Chondrocyte (in vitro differentiated cells): ENCODE measurements at regions not wholly inside any gene's neighbourhood (a gene's known extent, or its start where the extent isn't known, plus 50 kb on each side); places are given as distances from the start of the nearest gene placed in this dataset.

Experiments
- DNase-seq: peaks from one replicate; pipeline ENCODE4 v3.0.0; 2021; ENCODE audit warnings: mixed read lengths, low spot score
- H3K27ac Mint-ChIP-seq: one replicate; pipeline ENCODE4 v1.8.0; 2021; ENCODE audit warnings: mild to moderate bottlenecking, moderate library complexity, mixed read lengths; ENCODE audit not compliant: unreplicated experiment
- H3K27me3 Mint-ChIP-seq: 2 replicates; pipeline ENCODE4 v1.8.0; 2021; ENCODE audit warnings: low read depth, mixed read lengths
- H3K36me3 Mint-ChIP-seq: 2 replicates; pipeline ENCODE4 v1.8.0; 2021; ENCODE audit warnings: low read depth, mixed read lengths
- H3K4me1 Mint-ChIP-seq: 2 replicates; pipeline ENCODE4 v1.8.0; 2021; ENCODE audit warnings: low read depth, mild to moderate bottlenecking, mixed read lengths
- H3K4me3 Mint-ChIP-seq: one replicate; pipeline ENCODE4 v1.8.0; 2021; ENCODE audit warnings: mild to moderate bottlenecking, moderate library complexity, mixed read lengths; ENCODE audit not compliant: unreplicated experiment
- H3K9me3 Mint-ChIP-seq: 2 replicates; pipeline ENCODE4 v1.8.0; 2021; ENCODE audit warnings: low read depth, mixed read lengths
- CTCF ChIP-seq: fragments of 200-600 bp; sonication (generic); IDR thresholded peaks from 2 replicates; pipeline ENCODE4 v1.5.0; 2021; ENCODE audit warnings: antibody characterized with exemption, mild to moderate bottlenecking, moderate library complexity

GRCh38 chr2:103823847-103824246 is 1030.1 kb upstream of the POU3F3 start:
- no peak for TF ChIP-seq CTCF
- Mint-ChIP-seq H3K9me3 (peaks cover 18% of the 10 kb centered on the region), H3K27ac (peak overlapping the region; percentile 46), H3K36me3 (peaks cover 7% of the 10 kb centered on the region), H3K4me3 (no peak overlapping the region), H3K27me3 (no peaks in the 10 kb centered on the region), H3K4me1 (peaks cover 38% of the 10 kb centered on the region)
- no peak for DNase-seq

- no peak for DNase-seq
These were observed 1006.6 kb upstream of the POU3F3 start for GRCh38 chr2:103847276-103847675.

GRCh38 chr2:103859238-103859637 is 994.7 kb upstream of the POU3F3 start:
- DNase-seq = no peak
- Mint-ChIP-seq H3K4me1 (peaks cover 6% of the 10 kb centered on the region), H3K9me3 (no peaks in the 10 kb centered on the region), H3K27me3 (no peaks in the 10 kb centered on the region), H3K36me3 (no peaks in the 10 kb centered on the region), H3K27ac (no peak overlapping the region), H3K4me3 (no peak overlapping the region)
- TF ChIP-seq CTCF = no peak

More at GRCh38 chr2:103847276-103847675, 1006.6 kb upstream of the POU3F3 start:
- no peaks in the 10 kb centered on the region for H3K36me3 Mint-ChIP-seq
- TF ChIP-seq CTCF = no peak
- H3K4me3 Mint-ChIP-seq = no peak overlapping the region
- peaks cover 14% of the 10 kb centered on the region for H3K4me1 Mint-ChIP-seq
- peaks cover 17% of the 10 kb centered on the region for H3K9me3 Mint-ChIP-seq
- H3K27ac Mint-ChIP-seq = peak overlapping the region; percentile 78
- H3K27me3 Mint-ChIP-seq = no peaks in the 10 kb centered on the region

- TF ChIP-seq CTCF = no peak
- H3K27ac Mint-ChIP-seq = no peak overlapping the region
- DNase-seq = no peak
- no peaks in the 10 kb centered on the region for H3K27me3 Mint-ChIP-seq
- H3K36me3 Mint-ChIP-seq = no peaks in the 10 kb centered on the region
- H3K9me3 Mint-ChIP-seq = no peaks in the 10 kb centered on the region
- H3K4me3 Mint-ChIP-seq = no peak overlapping the region
- H3K4me1 Mint-ChIP-seq = peaks cover 6% of the 10 kb centered on the region
These were observed 993.9 kb upstream of the POU3F3 start for GRCh38 chr2:103860016-103860415.

GRCh38 chr2:103868396-103868795 is 985.5 kb upstream of the POU3F3 start:
- Mint-ChIP-seq H3K27me3 (no peaks in the 10 kb centered on the region), H3K4me3 (no peak overlapping the region), H3K36me3 (no peaks in the 10 kb centered on the region), H3K27ac (no peak overlapping the region), H3K4me1 (peaks cover 3% of the 10 kb centered on the region), H3K9me3 (no peaks in the 10 kb centered on the region)
- DNase-seq = no peak
- TF ChIP-seq CTCF = no peak
